K562 (cell line): ENCODE measurements at regions not wholly inside any gene's neighbourhood (a gene's known extent, or its start where the extent isn't known, plus 50 kb on each side); places are given as distances from the start of the nearest gene placed in this dataset.
A peak's percentile ranks its signal among the peaks of the same experiment; 100 is the strongest.

Source experiments
- ATAC-seq: fragments of 200-7000 bp; cut with Tn5 transposase; 3 replicates; pipeline ENCODE4 v1.9.1; 2020; ENCODE audit warnings: moderate library complexity
- BruUV-seq: library from RNA; stranded (reverse); fragments of 400-500 nt; replicated peaks from 2 replicates; lab custom pipeline; 2021; lab: Mats Ljungman, UMichigan
- CTCF ChIA-PET: fragments of 300-600 bp; formaldehyde crosslinking; extraction: SDS; loops from one replicate; lab custom pipeline; 2021; ENCODE audit warnings: low intra/inter-chr PET ratio; lab: Yijun Ruan, JAX
- POLR2A ChIA-PET: fragments of 300-600, 350-650 bp; sonication (Branson Sonifier 250); formaldehyde crosslinking; extraction: SDS; loops from one replicate; lab custom pipeline; 2021; ENCODE audit warnings: antibody characterized with exemption, inconsistent platforms; lab: Yijun Ruan, JAX
- DNase-seq, 4 experiments: peaks; one replicate each; pipeline versions ENCODE4 v3.0.0 to v3.0.0-alpha.2; 2011 to 2018; ENCODE audit warnings: low spot score in 3 of 4, mixed read lengths in 3 of 4; ENCODE audit errors: extremely low read depth in 1 of 4
- FAIRE-seq: peaks from 2 replicates; lab custom pipeline; 2011; peaks lifted over from hg19 to GRCh38; lab: Jason Lieb, UNC
- H2AFZ ChIP-seq: 2 replicates; pipeline ENCODE4 v1.6.0; 2011; ENCODE audit warnings: low read depth, low read length, control low read depth, inconsistent platforms
- H3K27ac ChIP-seq: fragments of 200-600 bp; 3 replicates; pipeline ENCODE4 v1.8.0; 2011; ENCODE audit warnings: low read depth, mild to moderate bottlenecking, control low read depth, inconsistent platforms, low read length, moderate library complexity, mixed read lengths; ENCODE audit errors: extremely low read depth
- H3K27me3 ChIP-seq, 2 experiments: fragments of 300-600 bp in 1 of 2; 2 replicates in 1 of 2; 3 replicates in 1 of 2; pipeline versions ENCODE4 v1.6.0 to v1.8.0; 2011; ENCODE audit warnings: inconsistent platforms in 2 of 2, low read length in 2 of 2, mild to moderate bottlenecking in 1 of 2, mixed read lengths in 1 of 2, moderate library complexity in 1 of 2; ENCODE audit not compliant: control insufficient read depth in 2 of 2, insufficient read depth in 2 of 2
- H3K36me3 ChIP-seq: fragments of 300-600 bp; 3 replicates; pipeline ENCODE4 v1.8.0; 2011; ENCODE audit warnings: mild to moderate bottlenecking, low read length, inconsistent platforms; ENCODE audit not compliant: control insufficient read depth, insufficient read depth
- H3K4me1 ChIP-seq, 2 experiments: fragments of 200-600 bp in 1 of 2; replicated peaks in 1 of 2; 2 replicates in 1 of 2; 3 replicates in 1 of 2; pipeline versions ENCODE4 v1.5.1 to v1.8.0; 2011; ENCODE audit warnings: inconsistent platforms in 2 of 2, low read length in 2 of 2, mild to moderate bottlenecking in 1 of 2, mixed read lengths in 1 of 2, moderate library complexity in 1 of 2; ENCODE audit not compliant: control insufficient read depth in 2 of 2, insufficient read depth in 2 of 2
- H3K4me2 ChIP-seq: 2 replicates; pipeline ENCODE4 v1.6.1; 2011; ENCODE audit warnings: low read length, control low read depth, inconsistent platforms, mixed read lengths; ENCODE audit not compliant: insufficient read depth
- H3K4me3 ChIP-seq: fragments of 200-600 bp; sonication (generic), shearing (Covaris generic); 2 replicates; pipeline ENCODE4 v1.5.1; 2016; ENCODE audit warnings: control low read depth, inconsistent platforms
- H3K79me2 ChIP-seq: fragments of 200-600 bp; 3 replicates; pipeline ENCODE4 v1.8.0; 2011; ENCODE audit warnings: low read length, inconsistent platforms; ENCODE audit not compliant: control insufficient read depth, insufficient read depth
- H3K9ac ChIP-seq, 2 experiments: 2 replicates each; pipeline versions ENCODE4 v1.6.0 to v1.6.1; 2011; ENCODE audit warnings: low read depth in 2 of 2, low read length in 2 of 2, control low read depth in 1 of 2, inconsistent platforms in 1 of 2, mild to moderate bottlenecking in 1 of 2, mixed read lengths in 1 of 2; ENCODE audit not compliant: insufficient read depth in 1 of 2
- H3K9me1 ChIP-seq: one replicate; pipeline ENCODE4 v1.6.0; 2011; ENCODE audit warnings: inconsistent platforms, mild to moderate bottlenecking, low read length, moderate library complexity; ENCODE audit not compliant: control insufficient read depth, insufficient read depth
- H3K9me3 ChIP-seq: replicated peaks from 2 replicates; pipeline ENCODE4 v1.5.1; 2011; ENCODE audit warnings: low read depth, low read length, inconsistent platforms; ENCODE audit not compliant: control insufficient read depth, insufficient read depth
- H4K20me1 ChIP-seq: replicated peaks from 2 replicates; pipeline ENCODE4 v1.6.1; 2011; ENCODE audit warnings: low read length, inconsistent platforms, mixed read lengths; ENCODE audit not compliant: control insufficient read depth, insufficient read depth
- BCL6 ChIP-seq: fragments of 250-450 bp; sonication (Bioruptor Pico); IDR thresholded peaks from 2 replicates; pipeline ENCODE4 v1.4.0; 2020
- GTF2A2 ChIP-seq: IDR thresholded peaks from 2 replicates; pipeline ENCODE4 v1.6.1; 2016; ENCODE audit warnings: mild to moderate bottlenecking, missing genetic modification characterization, missing compliant biosample characterization
- HDAC6 ChIP-seq: IDR thresholded peaks from 2 replicates; pipeline ENCODE4 v1.6.1; 2012; ENCODE audit warnings: low read depth, mild to moderate bottlenecking, control low read depth, inconsistent platforms, low read length, moderate library complexity
- HMGXB4 ChIP-seq: sonication (generic); formaldehyde crosslinking; IDR thresholded peaks from 2 replicates; pipeline ENCODE4 v1.8.1; 2023; ENCODE audit warnings: mild to moderate bottlenecking, missing genetic modification reagents
- HNRNPLL ChIP-seq: fragments of 200-400 bp; formaldehyde crosslinking; IDR thresholded peaks from 2 replicates; pipeline ENCODE4 v1.6.1; 2017; ENCODE audit warnings: low read length, low read depth, mild to moderate bottlenecking; ENCODE audit not compliant: poor library complexity, severe bottlenecking
- PHF8 ChIP-seq: fragments of 200-600 bp; sonication (generic); IDR thresholded peaks from 2 replicates; pipeline ENCODE4 v1.6.1; 2012; ENCODE audit warnings: mixed run types, mild to moderate bottlenecking, inconsistent platforms, low read length, moderate library complexity, borderline replicate concordance
- USF1 ChIP-seq: sonication (generic); formaldehyde crosslinking; IDR thresholded peaks from 2 replicates; pipeline ENCODE4 v1.9.0; 2022; ENCODE audit warnings: mild to moderate bottlenecking, missing genetic modification reagents
- ZBTB12 ChIP-seq: fragments of 250-450 bp; sonication (Bioruptor Pico); IDR thresholded peaks from 2 replicates; pipeline ENCODE4 v1.4.0; 2020
- ZFP1 ChIP-seq: fragments of 450-650 bp; formaldehyde crosslinking; IDR thresholded peaks from 2 replicates; pipeline ENCODE4 v1.4.0; 2020; ENCODE audit warnings: mild to moderate bottlenecking, mixed read lengths
- ZKSCAN8 ChIP-seq: fragments of 200-800 bp; sonication (Bioruptor generic); IDR thresholded peaks from 2 replicates; pipeline ENCODE4 v1.6.1; 2016; ENCODE audit warnings: missing genetic modification characterization, missing compliant biosample characterization
- ZNF224 ChIP-seq: sonication (generic); formaldehyde crosslinking; IDR thresholded peaks from 2 replicates; pipeline ENCODE4 v1.8.0; 2022; ENCODE audit warnings: mild to moderate bottlenecking, missing genetic modification reagents
- ZNF75A ChIP-seq: fragments of 450-650 bp; formaldehyde crosslinking; IDR thresholded peaks from 2 replicates; pipeline ENCODE4 v1.4.0; 2020; ENCODE audit warnings: mild to moderate bottlenecking
- ZNF79 ChIP-seq: fragments of 250-450 bp; sonication (Bioruptor Pico); IDR thresholded peaks from 2 replicates; pipeline ENCODE4 v1.4.0; 2020; ENCODE audit warnings: low read depth, mild to moderate bottlenecking, moderate library complexity
- WGBS: fragments of 100-300 bp; shearing (Covaris generic); methylation state at CpG from one replicate; pipeline ENCODE4 v1.1.6; 2016; ENCODE audit warnings: low coverage, mixed read lengths; ENCODE audit not compliant: insufficient coverage; ENCODE audit errors: missing lambda C conversion rate; 5-methylcytosine and 5-hydroxymethylcytosine counted together
- in situ Hi-C: fragments of 300-500 bp; cut with MboI; formaldehyde crosslinking; loops from 4 replicates; pipeline ENCODE4 v1.15.0; 2018; ENCODE audit warnings: inconsistent platforms, mixed read lengths
- intact Hi-C: fragments of 100-400 bp; cut with micrococcal nuclease; formaldehyde crosslinking; loops from 2 replicates; pipeline ENCODE4 v1.14.2; 2022

GRCh38 chr22:26804315-26804714 lies 146.9 kb downstream of the MIAT start:
- ATAC-seq (no peak), DNase-seq (no peak), FAIRE-seq (no peak)
- POLR2A ChIA-PET = no interaction called here
- Histone ChIP-seq H3K9me1 (no peaks in the 10 kb centered on the region), H3K27ac (no peak overlapping the region), H3K4me3 (no peak overlapping the region), H4K20me1 (no peaks in the 10 kb centered on the region), H3K4me1 (peaks cover 0 to 3% of the 10 kb centered on the region in 2 experiments; a peak in 1 of 5 replicates), H3K27me3 (peaks cover 6 to 14% of the 10 kb centered on the region in 2 experiments; a peak in 1 of 5 replicates), H3K4me2 (no peak overlapping the region), H2AFZ (no peak overlapping the region), H3K79me2 (no peaks in the 10 kb centered on the region), H3K9me3 (no peaks in the 10 kb centered on the region), H3K9ac (no peak overlapping the region), H3K36me3 (no peaks in the 10 kb centered on the region)
- CTCF ChIA-PET = no interaction called here
- no TSS peak for BruUV-seq
- in situ Hi-C loops = no loop called here
- TF ChIP-seq PHF8 (no peak), ZKSCAN8 (CRISPR knock-in tag) (peak; percentile 90)
- intact Hi-C loops = no loop called here
- 0% methylated on average over 4 of the region's 4 CpGs for WGBS

GRCh38 chr22:26804911-26805539 lies 147.6 kb downstream of the MIAT start:
- Histone ChIP-seq H3K27ac (no peak overlapping the region), H3K36me3 (no peaks in the 10 kb centered on the region), H3K9me3 (no peaks in the 10 kb centered on the region), H3K4me1 (peaks cover 0 to 3% of the 10 kb centered on the region in 2 experiments; a peak in 1 of 5 replicates), H3K27me3 (peaks cover 6 to 14% of the 10 kb centered on the region in 2 experiments; a peak in 1 of 5 replicates), H3K9me1 (no peaks in the 10 kb centered on the region), H3K4me3 (no peak overlapping the region), H3K79me2 (no peaks in the 10 kb centered on the region), H4K20me1 (no peaks in the 10 kb centered on the region), H3K4me2 (no peak overlapping the region), H3K9ac (no peak overlapping the region), H2AFZ (no peak overlapping the region)
- POLR2A ChIA-PET = interaction anchor here (0.9 kb wide), 1 partner anchor 13 kb away, joined by 4 read pairs; no protein-coding TSS in a partner anchor
- FAIRE-seq = no peak
- intact Hi-C loops (no loop called here), in situ Hi-C loops (no loop called here)
- CTCF ChIA-PET = no interaction called here
- DNase-seq = no peak
- WGBS = 1% methylated on average over 12 of the region's 12 CpGs
- ATAC-seq = no peak
- no TSS peak for BruUV-seq
- no peak for TF ChIP-seq ZBTB12
- TF ChIP-seq ZNF75A = no peak
- no peak for TF ChIP-seq GTF2A2 (tag)
- no peak for TF ChIP-seq HNRNPLL
- no peak for TF ChIP-seq ZNF224 (CRISPR knock-in tag)
- TF ChIP-seq HMGXB4 = no peak
- TF ChIP-seq BCL6 (CRISPR knock-in tag) = no peak
- TF ChIP-seq ZNF79 = no peak
- no peak for TF ChIP-seq HDAC6
- no peak for TF ChIP-seq ZFP1 (CRISPR knock-in tag)
- TF ChIP-seq USF1 (CRISPR knock-in tag) = no peak
